SK-N-SH treated with all-trans-retinoic acid at 6 μM for 48 hours (cell line): ENCODE measurements at regions not wholly inside any gene's neighbourhood (a gene's known extent, or its start where the extent isn't known, plus 50 kb on each side); places are given as distances from the start of the nearest gene placed in this dataset.

Source experiments
- ATAC-seq: fragments of 200-7000 bp; cut with Tn5 transposase; 3 replicates; pipeline ENCODE4 v1.9.1; 2020; ENCODE audit warnings: mild to moderate bottlenecking, moderate library complexity
- ARNTL ChIP-seq: fragments of 450-650 bp; formaldehyde crosslinking; IDR thresholded peaks from 2 replicates; pipeline ENCODE4 v1.5.0; 2020; ENCODE audit warnings: low read depth, mild to moderate bottlenecking, moderate library complexity, borderline replicate concordance
- GLIS3 ChIP-seq: fragments of 250-450 bp; sonication (Bioruptor Pico); IDR thresholded peaks from 2 replicates; pipeline ENCODE4 v1.5.0; 2020; ENCODE audit warnings: mild to moderate bottlenecking, moderate library complexity
- ISL1 ChIP-seq: fragments of 250-450 bp; sonication (Bioruptor Pico); IDR thresholded peaks from 2 replicates; pipeline ENCODE4 v2.1.2; 2022; ENCODE audit warnings: mild to moderate bottlenecking, moderate library complexity
- OSR1 ChIP-seq: fragments of 250-450 bp; sonication (Bioruptor Pico); IDR thresholded peaks from 2 replicates; pipeline ENCODE4 v1.8.0; 2022; ENCODE audit warnings: moderate library complexity, mild to moderate bottlenecking, inconsistent platforms
- PPARA ChIP-seq: fragments of 250-450 bp; sonication (Bioruptor Pico); IDR thresholded peaks from 2 replicates; pipeline ENCODE4 v1.5.0; 2020; ENCODE audit warnings: mild to moderate bottlenecking, borderline replicate concordance
- RARB ChIP-seq: fragments of 250-450 bp; sonication (Bioruptor Pico); IDR thresholded peaks from 2 replicates; pipeline ENCODE4 v1.8.0; 2021; ENCODE audit warnings: mild to moderate bottlenecking, moderate library complexity
- TCF4 ChIP-seq: fragments of 250-450 bp; sonication (Bioruptor Pico); IDR thresholded peaks from 2 replicates; pipeline ENCODE4 v1.8.0; 2021; ENCODE audit warnings: mild to moderate bottlenecking, moderate library complexity, borderline replicate concordance
- TOX ChIP-seq: fragments of 250-450 bp; sonication (Bioruptor Pico); IDR thresholded peaks from 2 replicates; pipeline ENCODE4 v1.8.0; 2021; ENCODE audit warnings: mild to moderate bottlenecking, moderate library complexity, borderline replicate concordance
- ZFP3 ChIP-seq: fragments of 250-450 bp; sonication (Bioruptor Pico); IDR thresholded peaks from 2 replicates; pipeline ENCODE4 v1.5.0; 2020; ENCODE audit warnings: mild to moderate bottlenecking, moderate library complexity
- ZFP30 ChIP-seq: fragments of 450-650 bp; formaldehyde crosslinking; IDR thresholded peaks from 2 replicates; pipeline ENCODE4 v1.5.0; 2022; ENCODE audit warnings: mild to moderate bottlenecking, moderate library complexity
- ZNF565 ChIP-seq: fragments of 450-650 bp; formaldehyde crosslinking; conservative IDR thresholded peaks from 2 replicates; pipeline ENCODE4 v1.5.0; 2020; ENCODE audit warnings: low read depth, mild to moderate bottlenecking, moderate library complexity
- ZNF70 ChIP-seq: fragments of 450-650 bp; formaldehyde crosslinking; IDR thresholded peaks from 2 replicates; pipeline ENCODE4 v1.5.0; 2020; ENCODE audit warnings: mild to moderate bottlenecking, moderate library complexity
- ZNF8 ChIP-seq: fragments of 450-650 bp; formaldehyde crosslinking; IDR thresholded peaks from 2 replicates; pipeline ENCODE4 v1.5.0; 2020; ENCODE audit warnings: mild to moderate bottlenecking, moderate library complexity
- TF ChIP-seq, protein P1 (sequence below): fragments of 250-450 bp; sonication (Bioruptor Pico); IDR thresholded peaks from 2 replicates; pipeline ENCODE4 v1.8.0; 2021; ENCODE audit warnings: low read depth, mild to moderate bottlenecking, moderate library complexity, borderline replicate concordance
- TF ChIP-seq, protein P2 (sequence below): fragments of 250-450 bp; sonication (Bioruptor Pico); IDR thresholded peaks from 2 replicates; pipeline ENCODE4 v1.5.1; 2020; ENCODE audit warnings: low read depth, mild to moderate bottlenecking, moderate library complexity
- TF ChIP-seq, protein P3 (sequence below): fragments of 250-450 bp; sonication (Bioruptor Pico); IDR thresholded peaks from 2 replicates; pipeline ENCODE4 v1.8.0; 2020; ENCODE audit warnings: mild to moderate bottlenecking, moderate library complexity, borderline replicate concordance
- TF ChIP-seq, protein P4 (sequence below): fragments of 250-450 bp; sonication (Bioruptor Pico); IDR thresholded peaks from 2 replicates; pipeline ENCODE4 v1.5.0; 2020; ENCODE audit warnings: mild to moderate bottlenecking, moderate library complexity
- TF ChIP-seq, protein P5 (sequence below): fragments of 250-450 bp; sonication (Bioruptor Pico); IDR thresholded peaks from 2 replicates; pipeline ENCODE4 v1.5.1; 2021; ENCODE audit warnings: mild to moderate bottlenecking, moderate library complexity

DNA sequence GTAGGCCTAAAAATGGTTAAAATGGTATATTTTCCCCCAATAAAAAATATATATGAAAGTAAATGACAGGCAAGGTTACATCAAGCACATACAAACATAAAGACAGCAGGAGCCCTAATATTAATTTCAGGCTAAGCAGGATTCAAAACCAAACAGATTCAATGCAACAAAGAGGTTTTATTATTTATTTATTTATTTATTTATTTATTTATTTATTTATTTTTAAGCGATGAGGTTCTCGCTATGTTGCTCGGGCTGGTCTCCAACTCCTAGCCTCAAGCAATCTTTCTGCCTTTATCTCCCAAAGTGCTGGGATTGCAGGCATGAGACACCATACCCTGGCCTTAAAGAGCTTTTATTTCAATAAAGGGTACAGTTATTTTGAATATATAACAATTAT is 106.4 kb upstream of the SHB start (continued):
- TF ChIP-seq, protein P1, sequence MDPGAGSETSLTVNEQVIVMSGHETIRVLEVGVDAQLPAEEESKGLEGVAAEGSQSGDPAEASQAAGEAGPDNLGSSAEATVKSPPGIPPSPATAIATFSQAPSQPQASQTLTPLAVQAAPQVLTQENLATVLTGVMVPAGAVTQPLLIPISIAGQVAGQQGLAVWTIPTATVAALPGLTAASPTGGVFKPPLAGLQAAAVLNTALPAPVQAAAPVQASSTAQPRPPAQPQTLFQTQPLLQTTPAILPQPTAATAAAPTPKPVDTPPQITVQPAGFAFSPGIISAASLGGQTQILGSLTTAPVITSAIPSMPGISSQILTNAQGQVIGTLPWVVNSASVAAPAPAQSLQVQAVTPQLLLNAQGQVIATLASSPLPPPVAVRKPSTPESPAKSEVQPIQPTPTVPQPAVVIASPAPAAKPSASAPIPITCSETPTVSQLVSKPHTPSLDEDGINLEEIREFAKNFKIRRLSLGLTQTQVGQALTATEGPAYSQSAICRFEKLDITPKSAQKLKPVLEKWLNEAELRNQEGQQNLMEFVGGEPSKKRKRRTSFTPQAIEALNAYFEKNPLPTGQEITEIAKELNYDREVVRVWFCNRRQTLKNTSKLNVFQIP (CRISPR knock-in tag) = no peak
- TF ChIP-seq, protein P2, sequence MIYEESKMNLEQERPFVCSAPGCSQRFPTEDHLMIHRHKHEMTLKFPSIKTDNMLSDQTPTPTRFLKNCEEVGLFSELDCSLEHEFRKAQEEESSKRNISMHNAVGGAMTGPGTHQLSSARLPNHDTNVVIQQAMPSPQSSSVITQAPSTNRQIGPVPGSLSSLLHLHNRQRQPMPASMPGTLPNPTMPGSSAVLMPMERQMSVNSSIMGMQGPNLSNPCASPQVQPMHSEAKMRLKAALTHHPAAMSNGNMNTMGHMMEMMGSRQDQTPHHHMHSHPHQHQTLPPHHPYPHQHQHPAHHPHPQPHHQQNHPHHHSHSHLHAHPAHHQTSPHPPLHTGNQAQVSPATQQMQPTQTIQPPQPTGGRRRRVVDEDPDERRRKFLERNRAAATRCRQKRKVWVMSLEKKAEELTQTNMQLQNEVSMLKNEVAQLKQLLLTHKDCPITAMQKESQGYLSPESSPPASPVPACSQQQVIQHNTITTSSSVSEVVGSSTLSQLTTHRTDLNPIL (CRISPR knock-in tag) = no peak
- TF ChIP-seq, all 23 proteins: peak for 0

DNA sequence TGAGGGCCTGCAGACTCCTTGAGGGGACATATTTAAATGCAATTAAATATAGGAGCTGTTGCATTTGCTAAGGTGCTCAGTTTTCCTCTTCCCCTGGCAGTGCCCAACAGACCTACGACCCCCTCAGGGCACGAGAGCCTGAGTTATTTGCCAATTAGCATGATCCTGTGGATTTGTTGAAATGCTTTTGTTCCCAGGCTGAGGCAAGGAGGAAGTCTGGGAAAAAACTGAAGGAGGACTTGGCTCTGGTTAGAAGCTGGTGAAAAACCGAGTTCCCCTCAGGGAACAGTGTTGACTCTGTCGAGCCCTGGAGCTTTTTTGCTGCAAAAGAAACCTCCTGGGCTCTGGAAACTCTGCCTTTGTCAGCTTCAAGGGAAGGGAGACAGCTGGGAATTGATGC is 103.6 kb upstream of the SHB start:
- TF ChIP-seq ARNTL (CRISPR knock-in tag) (no peak), OSR1 (CRISPR knock-in tag) (no peak), RARB (CRISPR knock-in tag) (no peak), TCF4 (CRISPR knock-in tag) (no peak), GLIS3 (CRISPR knock-in tag) (no peak), ZNF8 (CRISPR knock-in tag) (no peak), ZFP30 (CRISPR knock-in tag) (no peak), ISL1 (CRISPR knock-in tag) (no peak), ZNF565 (CRISPR knock-in tag) (no peak), TOX (CRISPR knock-in tag) (no peak), ZNF70 (CRISPR knock-in tag) (no peak), PPARA (CRISPR knock-in tag) (no peak), ZFP3 (CRISPR knock-in tag) (no peak)
- TF ChIP-seq, protein P3, sequence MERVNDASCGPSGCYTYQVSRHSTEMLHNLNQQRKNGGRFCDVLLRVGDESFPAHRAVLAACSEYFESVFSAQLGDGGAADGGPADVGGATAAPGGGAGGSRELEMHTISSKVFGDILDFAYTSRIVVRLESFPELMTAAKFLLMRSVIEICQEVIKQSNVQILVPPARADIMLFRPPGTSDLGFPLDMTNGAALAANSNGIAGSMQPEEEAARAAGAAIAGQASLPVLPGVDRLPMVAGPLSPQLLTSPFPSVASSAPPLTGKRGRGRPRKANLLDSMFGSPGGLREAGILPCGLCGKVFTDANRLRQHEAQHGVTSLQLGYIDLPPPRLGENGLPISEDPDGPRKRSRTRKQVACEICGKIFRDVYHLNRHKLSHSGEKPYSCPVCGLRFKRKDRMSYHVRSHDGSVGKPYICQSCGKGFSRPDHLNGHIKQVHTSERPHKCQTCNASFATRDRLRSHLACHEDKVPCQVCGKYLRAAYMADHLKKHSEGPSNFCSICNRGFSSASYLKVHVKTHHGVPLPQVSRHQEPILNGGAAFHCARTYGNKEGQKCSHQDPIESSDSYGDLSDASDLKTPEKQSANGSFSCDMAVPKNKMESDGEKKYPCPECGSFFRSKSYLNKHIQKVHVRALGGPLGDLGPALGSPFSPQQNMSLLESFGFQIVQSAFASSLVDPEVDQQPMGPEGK (CRISPR knock-in tag) = no peak
- TF ChIP-seq, protein P1 (CRISPR knock-in tag) = no peak
- TF ChIP-seq, protein P4, sequence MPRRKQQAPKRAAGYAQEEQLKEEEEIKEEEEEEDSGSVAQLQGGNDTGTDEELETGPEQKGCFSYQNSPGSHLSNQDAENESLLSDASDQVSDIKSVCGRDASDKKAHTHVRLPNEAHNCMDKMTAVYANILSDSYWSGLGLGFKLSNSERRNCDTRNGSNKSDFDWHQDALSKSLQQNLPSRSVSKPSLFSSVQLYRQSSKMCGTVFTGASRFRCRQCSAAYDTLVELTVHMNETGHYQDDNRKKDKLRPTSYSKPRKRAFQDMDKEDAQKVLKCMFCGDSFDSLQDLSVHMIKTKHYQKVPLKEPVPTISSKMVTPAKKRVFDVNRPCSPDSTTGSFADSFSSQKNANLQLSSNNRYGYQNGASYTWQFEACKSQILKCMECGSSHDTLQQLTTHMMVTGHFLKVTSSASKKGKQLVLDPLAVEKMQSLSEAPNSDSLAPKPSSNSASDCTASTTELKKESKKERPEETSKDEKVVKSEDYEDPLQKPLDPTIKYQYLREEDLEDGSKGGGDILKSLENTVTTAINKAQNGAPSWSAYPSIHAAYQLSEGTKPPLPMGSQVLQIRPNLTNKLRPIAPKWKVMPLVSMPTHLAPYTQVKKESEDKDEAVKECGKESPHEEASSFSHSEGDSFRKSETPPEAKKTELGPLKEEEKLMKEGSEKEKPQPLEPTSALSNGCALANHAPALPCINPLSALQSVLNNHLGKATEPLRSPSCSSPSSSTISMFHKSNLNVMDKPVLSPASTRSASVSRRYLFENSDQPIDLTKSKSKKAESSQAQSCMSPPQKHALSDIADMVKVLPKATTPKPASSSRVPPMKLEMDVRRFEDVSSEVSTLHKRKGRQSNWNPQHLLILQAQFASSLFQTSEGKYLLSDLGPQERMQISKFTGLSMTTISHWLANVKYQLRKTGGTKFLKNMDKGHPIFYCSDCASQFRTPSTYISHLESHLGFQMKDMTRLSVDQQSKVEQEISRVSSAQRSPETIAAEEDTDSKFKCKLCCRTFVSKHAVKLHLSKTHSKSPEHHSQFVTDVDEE (CRISPR knock-in tag) = no peak
- TF ChIP-seq, protein P5, sequence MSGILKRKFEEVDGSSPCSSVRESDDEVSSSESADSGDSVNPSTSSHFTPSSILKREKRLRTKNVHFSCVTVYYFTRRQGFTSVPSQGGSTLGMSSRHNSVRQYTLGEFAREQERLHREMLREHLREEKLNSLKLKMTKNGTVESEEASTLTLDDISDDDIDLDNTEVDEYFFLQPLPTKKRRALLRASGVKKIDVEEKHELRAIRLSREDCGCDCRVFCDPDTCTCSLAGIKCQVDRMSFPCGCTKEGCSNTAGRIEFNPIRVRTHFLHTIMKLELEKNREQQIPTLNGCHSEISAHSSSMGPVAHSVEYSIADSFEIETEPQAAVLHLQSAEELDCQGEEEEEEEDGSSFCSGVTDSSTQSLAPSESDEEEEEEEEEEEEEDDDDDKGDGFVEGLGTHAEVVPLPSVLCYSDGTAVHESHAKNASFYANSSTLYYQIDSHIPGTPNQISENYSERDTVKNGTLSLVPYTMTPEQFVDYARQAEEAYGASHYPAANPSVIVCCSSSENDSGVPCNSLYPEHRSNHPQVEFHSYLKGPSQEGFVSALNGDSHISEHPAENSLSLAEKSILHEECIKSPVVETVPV = no peak
- TF ChIP-seq, all 23 proteins: peak for 0
- ATAC-seq = no peak

DNA sequence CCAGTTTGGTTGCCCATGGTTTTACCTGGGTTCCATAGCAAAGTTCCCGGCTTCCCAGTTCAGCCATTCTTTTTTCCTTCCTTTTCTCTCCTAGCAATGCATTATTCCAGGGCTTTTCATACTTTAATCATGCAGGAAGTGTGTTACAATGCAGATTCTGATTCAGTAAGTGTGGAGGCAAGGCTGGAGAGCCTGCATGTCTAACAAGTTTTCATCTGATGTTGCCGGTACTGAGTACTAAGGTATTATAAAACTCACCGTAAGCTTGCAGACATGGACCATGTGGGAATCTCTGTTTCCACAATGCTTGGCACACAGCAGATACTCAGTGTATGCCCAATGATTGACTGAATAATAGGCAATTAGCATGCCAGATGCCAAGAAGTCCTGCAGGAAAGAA is 102.9 kb upstream of the SHB start:
- no peak for ATAC-seq
- TF ChIP-seq TCF4 (CRISPR knock-in tag) (no peak), ISL1 (CRISPR knock-in tag) (no peak), OSR1 (CRISPR knock-in tag) (no peak), ZNF70 (CRISPR knock-in tag) (no peak), PPARA (CRISPR knock-in tag) (no peak), RARB (CRISPR knock-in tag) (no peak), ZFP3 (CRISPR knock-in tag) (no peak)
- TF ChIP-seq, protein P3 (CRISPR knock-in tag) = no peak
- TF ChIP-seq, protein P2 (CRISPR knock-in tag) = no peak
- TF ChIP-seq, protein P1 (CRISPR knock-in tag) = no peak
